GM18511 (cell line): ENCODE measurements at regions not wholly inside any gene's neighbourhood (a gene's known extent, or its start where the extent isn't known, plus 50 kb on each side); places are given as distances from the start of the nearest gene placed in this dataset.
A peak's percentile ranks its signal among the peaks of the same experiment; 100 is the strongest.
"Not testable (repeated sequence)": the region's sequence is repeated elsewhere in the genome, so short reads cannot be mapped to it uniquely, and the experiment has no call there.

Experiments used
- ATAC-seq: cut with Tn5 transposase; IDR thresholded peaks from one replicate; pipeline ENCODE4 v1.9.1; 2021; ENCODE audit warnings: mild to moderate bottlenecking, moderate library complexity; ENCODE audit not compliant: unreplicated experiment

DNA sequence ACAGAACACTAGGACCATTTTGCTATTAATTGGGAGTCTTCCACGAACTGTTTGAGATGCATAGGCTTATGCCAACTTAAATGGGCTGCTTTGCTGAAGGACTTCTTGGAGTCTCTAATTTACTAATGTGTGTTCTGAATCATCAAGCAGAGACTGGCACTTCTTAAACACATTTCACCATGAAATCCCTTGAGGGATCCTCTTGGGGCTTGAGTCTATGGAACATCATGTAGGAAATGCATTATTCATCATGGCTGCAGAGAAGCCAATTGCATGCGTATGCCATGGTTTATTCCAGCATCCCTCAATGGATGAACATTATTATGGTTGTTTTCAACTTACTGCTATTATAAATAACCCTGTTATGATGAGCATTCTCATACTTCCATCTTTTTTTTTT, 73.4 kb downstream of the FGD2 start:
- ATAC-seq, result no peak

DNA sequence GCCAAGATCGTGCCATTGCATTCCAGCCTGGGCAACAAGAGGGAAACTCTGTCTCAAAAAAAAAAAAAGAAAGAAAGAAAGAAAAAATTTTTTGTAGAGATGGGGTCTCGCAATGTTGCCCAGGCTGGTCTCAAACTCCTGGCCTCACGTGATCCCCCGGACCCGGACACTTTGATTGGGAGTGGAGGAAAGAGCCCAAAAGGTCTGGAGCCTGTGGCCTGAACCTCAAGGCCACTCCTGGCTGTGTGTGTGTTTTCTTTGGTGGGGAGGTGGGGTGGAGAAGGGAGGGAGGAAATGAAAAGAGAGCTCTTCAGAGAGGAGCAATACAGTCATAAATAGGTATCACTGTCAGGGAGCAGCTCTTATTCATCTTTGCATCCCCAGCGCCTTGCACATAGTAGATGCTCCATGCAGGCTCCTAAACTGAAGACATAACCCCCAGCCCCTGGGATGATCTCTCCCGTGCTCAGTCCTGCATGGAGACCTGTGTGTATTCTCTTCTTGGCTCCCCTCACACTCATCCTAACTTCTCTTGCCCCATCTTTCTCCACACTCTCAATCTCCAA, 75.7 kb downstream of the FGD2 start:
- no peak for ATAC-seq

DNA sequence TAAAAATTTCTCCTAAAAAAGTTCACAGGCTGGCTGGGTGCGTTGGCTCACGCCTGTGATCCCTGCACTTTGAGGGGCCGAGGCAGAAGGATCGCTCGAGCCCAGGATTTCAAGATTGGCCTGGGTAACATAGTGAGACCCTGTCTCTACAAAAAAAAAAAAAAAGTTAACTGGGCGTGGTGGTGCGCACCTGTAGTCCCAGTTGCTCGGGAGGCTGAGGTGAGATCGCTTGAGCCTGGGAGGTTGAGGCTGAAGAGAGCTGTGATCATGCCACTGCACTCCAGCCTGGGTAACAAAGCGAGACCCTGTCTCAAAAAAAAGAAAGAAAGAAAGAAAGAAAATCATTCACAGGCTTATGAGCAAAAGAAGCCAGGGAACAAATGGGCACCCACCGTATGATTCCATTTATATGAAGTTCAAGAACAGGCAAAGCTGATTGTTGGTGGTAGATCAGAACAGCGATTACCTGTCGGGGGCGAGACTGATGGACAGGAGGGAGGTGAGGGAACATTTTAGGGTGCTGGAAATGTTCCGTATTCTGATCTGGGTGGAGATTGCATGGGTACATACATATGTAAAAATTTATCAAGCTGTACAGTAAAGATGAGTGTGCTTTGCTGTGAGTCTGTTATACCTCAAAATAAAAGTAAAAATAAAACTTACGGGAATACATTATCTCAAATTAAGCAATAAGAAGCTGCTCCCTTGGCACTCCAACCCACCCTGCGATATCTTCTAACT, 77.1 kb downstream of the FGD2 start:
- ATAC-seq, result no peak

DNA sequence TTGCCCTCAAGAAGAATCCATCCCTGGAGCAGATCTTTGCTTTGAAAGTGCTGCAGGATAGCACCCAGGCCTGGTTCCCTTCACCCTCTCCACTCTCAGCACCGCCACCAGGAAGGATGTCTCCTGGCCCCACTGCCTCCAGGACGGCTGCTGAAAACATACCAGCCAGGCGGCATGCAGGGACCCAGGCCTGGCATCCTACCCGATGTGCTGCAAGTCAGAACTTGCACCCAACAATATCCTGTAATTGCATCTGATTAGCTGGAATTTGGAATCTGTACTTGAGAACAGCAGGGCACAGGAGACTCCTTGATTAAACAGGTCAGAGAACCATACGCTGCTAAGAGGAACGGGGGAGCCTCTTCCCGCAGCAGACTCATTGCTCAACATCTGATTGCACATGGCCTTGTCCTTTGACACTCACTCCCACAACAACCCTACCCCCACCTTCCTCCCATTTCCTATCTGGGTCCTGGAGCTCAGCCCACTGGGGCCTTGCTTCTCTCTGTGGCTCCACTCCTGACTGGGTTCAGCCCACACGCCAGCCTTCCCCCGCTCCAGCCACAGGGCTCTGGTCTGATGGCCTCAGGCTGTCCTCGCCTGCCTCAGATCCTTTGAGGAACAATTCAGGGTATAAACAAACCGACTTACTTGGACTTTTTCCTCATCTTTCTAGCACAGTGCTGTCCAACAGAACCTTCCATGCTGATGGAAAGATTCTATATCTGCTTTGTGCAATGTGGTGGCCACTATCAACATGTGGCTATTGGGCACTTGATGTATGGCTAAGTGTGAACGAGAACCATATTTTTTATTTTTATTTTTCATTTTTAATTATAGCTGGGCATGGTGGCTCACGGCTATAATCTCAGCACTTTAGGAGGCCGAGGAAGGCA, 78.0 kb downstream of the FGD2 start:
- no peak for ATAC-seq

DNA sequence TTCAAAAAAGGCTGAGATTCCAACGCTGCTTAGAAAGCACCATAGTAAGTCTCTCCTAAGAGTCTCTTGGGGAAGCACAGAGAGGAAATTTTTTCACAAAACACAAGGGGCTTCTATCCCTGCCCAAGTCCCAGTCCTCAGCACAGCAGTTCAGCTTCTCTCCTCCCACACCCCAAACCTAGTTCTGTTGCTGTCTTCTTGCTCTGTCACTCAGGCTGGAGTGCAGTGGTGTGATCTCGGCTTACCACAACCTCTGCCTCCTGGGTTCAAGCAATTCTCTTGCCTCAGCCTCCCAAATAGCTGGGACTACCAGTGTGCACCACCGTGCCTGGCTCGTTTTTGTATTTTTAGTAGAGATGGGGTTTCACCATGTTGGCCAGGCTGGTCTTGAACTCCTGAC, 79.2 kb downstream of the FGD2 start:
- ATAC-seq, result not testable (repeated sequence)

DNA sequence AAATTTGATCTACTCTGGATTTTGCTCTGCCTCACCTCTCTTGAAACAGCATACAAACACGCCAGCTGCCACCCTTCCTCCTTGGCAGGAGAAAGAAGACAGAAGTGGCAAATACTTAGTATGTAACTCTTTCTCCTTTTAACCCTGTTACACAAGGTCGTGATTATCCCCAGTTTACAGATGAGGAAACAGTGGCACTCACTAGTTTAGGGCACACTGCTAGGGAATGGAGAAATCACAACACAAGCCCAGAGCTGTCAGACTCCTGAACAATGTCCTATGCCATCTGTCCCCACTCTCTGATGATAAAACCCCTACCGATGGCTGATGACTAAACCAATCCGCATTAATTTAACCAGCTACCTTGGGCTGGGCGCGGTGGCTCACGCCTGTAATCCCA, 79.7 kb downstream of the FGD2 start:
- no peak for ATAC-seq

DNA sequence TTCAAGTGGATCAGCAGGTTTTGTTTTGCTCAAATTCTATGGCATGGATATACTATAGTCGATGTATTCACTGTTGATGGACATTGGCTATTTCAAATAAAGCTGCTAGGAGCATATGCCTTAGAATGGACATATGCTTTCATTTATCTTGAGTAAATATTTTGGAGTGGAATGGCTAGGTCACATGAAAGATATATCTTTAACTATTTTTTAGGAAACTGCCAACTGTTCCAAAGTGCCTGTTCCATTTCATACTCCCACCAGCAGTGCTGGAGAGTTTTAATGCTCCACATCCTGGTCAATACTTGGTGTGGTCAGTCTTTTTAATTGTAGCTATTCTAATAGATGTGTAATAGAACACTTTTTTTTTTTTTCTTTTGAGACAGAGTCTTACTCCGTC, 81.1 kb upstream of the PIM1 start:
- ATAC-seq, result no peak

DNA sequence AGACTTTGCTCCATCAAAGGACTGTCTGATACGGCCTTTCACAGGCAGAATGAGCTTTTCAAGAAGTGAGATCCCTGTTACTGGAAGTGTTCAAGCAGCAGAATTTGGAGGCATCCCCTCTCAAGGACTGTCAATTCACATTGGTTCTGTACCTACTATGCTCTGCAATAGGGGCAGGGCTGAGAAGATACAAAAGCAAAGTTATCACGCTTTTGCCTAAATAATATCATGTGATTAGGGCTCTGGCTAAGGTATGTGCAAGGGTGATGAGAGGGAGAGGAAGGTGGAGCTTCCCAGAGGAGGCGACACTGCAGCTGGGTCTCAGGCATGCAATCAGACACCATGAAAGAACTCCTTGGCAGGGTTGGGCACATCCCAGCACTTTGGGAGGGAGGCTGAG, 80.2 kb upstream of the PIM1 start:
- no peak for ATAC-seq

DNA sequence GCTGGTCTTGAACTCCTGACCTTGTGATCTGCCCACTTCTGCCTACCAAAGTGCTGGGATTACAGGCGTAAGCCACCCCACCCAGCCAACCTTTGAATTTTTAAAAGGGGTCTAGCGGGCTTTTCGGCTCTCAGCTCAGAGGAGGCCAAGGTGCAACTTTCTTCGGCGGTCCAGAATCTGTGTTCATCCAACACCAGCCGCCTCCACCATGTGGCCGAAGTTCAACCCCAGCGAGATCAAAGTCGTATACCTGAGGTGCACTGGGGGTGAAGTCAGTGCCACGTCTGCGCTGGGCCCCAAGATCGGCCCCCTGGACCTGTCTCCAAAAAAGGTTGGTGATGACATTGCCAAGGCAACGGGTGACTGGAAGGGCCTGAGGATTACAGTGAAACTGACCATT, 78.8 kb upstream of the PIM1 start:
- not testable (repeated sequence) for ATAC-seq

DNA sequence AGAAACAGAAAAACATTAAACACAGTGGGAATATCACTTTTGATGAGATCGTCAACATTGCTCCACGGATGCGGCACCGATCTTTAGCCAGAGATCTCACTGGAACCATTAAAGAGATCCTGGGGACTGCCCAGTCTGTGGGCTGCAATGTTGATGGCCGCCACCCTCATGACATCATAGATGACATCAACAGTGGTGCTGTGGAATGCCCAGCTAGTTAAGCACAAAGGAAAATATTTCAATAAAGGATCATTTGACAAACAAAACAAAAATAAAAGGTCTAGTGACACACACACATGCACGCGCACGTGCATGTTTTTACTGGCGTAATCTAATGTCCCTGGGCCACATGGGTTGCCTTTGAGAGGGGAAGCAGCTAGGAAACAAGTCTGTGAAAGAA, 78.4 kb upstream of the PIM1 start:
- not testable (repeated sequence) for ATAC-seq

DNA sequence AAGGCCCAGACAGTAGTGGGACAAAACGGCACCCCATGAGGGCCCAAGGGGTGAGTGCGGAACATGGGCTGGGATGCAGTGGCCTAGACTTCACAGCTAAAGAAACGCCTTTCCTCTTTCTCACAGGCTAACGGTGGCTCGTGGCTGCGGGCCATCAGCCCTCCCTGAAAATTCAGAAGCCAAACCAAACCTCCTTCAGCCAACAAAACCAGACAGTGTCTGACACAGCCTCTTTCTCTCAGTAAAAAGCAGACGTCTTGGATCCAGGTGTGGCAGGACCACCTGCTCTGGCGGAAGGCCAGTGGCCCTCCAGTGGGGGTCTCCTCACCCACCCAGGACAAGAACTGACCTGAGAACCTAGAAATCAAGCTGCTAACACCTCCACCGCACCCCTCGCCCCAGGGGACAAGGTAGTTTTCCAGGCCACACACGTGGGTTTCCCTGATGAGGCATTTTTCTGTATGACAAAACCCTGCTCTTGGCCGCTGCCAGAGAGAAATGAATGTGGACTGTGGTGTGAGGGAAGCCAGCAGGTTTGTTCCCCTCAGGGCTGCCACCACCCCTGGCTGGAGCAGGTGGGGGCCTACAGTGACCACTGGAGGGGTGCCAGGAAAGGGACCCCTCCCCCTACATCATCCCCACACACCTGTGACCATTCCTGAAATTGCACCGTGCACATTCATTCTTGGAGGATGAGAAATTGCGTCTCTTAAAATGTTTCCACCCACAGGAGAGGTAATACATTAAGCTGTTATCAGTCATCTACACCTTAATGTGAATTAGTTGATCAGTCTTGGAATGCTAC, 76.8 kb upstream of the PIM1 start:
- no peak for ATAC-seq

DNA sequence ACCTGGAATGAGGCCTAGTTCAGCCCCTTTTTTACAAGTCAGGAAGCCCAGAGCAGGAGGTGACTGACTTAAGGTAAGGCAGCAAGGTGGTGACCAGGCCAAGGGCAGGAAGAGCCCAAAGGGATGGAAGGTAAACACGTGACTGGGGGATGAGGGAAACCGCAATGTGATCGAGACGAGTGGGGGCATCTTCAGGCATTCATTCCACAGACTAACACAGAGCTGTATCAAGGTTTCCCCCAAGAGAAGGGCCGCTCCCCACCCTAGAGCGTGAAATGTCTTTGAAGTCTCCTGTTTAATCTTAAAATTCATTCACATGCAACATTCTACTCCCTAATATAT, 76.3 kb upstream of the PIM1 start:
- ATAC-seq, result no peak

DNA sequence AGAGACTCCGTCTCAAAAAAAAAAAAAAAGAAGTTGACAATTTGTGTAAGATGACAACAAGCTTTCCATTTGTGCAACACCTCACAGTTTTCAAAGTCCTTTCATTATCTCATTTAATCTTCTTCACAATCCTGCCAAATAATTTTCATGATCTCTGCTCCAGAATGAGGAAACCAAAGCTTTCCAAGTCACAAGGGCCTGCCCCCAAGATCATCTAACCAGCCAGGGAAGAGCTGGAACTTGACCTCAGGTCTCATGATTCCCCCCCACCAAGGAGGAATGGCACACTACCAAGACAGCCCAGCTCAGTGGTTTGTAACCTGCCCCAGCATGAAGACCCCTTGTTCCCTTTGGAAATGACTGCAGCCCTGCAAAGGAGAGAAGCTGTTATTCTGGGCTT, 74.0 kb upstream of the PIM1 start:
- ATAC-seq, result no peak

DNA sequence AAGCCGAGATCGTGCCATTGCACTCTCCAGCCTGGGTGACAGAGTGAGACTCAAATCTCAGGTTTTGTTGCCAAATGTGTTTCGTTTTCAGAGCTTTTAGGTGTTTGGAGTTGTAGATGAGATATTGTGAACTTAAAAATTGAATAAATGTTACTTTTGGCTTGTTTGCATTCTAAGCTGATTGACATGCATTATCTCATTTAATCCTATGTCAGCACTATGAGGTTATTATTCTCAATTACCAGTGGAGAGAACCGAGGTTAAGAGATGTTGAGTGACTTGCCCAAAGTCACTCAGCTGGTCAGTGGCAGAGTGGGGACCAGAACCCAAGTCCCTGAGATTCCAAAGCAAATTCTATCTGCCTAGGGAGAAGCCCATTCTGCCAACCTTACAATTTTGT, 72.6 kb upstream of the PIM1 start:
- no peak for ATAC-seq

DNA sequence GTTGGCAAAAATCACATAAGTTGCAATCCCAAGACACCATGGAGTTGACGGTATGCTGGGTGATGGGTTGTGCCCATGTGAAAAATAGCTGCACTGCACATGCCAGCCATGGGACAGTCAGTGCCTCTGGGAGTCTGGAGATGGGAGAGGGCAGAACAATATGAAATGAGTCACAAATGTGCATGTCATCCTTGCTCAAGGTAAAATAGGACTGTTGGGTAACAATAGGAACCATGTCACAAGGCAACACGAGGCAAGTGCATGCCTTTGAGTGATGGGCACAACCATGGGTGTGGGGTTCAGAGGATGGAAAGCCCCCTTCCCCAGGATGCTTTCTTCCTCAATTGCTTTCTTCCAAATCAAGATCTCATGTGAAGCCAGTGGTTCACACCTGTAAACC, 70.5 kb upstream of the PIM1 start:
- no peak for ATAC-seq

DNA sequence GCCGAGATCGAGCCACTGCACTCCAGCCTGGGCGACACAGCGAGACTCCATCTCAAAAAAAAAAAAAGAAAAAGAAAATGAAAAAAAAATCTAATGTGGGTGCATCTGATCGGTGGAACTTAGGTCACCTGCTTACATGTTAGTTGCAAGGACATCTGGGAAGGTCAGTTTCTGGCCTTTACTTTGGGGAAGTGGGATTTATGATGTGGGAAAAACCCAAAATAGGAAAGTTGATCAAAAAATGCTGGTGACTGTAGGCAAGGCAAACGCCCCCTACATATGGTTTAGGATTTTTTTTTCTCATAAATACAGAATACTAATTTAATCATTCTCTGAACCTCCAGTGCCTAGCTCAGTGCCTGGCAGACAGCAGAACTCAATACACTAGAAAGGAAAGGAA, 69.2 kb upstream of the PIM1 start:
- no peak for ATAC-seq

DNA sequence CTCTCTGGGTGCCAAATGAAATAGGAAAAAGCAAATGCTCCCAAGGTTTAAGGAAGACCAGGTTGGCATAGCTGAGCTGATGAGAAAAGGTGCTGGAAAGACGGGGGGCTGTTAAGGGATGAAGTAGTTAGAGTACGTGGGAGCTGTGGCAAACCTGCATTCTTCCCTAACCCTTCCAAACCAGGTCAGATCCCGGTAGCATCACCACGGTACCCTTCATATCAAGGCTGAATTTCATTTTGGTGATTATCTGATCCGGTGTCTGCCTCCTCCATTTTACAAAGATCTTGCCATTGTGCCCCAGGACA, 68.0 kb upstream of the PIM1 start:
- ATAC-seq, result no peak

DNA sequence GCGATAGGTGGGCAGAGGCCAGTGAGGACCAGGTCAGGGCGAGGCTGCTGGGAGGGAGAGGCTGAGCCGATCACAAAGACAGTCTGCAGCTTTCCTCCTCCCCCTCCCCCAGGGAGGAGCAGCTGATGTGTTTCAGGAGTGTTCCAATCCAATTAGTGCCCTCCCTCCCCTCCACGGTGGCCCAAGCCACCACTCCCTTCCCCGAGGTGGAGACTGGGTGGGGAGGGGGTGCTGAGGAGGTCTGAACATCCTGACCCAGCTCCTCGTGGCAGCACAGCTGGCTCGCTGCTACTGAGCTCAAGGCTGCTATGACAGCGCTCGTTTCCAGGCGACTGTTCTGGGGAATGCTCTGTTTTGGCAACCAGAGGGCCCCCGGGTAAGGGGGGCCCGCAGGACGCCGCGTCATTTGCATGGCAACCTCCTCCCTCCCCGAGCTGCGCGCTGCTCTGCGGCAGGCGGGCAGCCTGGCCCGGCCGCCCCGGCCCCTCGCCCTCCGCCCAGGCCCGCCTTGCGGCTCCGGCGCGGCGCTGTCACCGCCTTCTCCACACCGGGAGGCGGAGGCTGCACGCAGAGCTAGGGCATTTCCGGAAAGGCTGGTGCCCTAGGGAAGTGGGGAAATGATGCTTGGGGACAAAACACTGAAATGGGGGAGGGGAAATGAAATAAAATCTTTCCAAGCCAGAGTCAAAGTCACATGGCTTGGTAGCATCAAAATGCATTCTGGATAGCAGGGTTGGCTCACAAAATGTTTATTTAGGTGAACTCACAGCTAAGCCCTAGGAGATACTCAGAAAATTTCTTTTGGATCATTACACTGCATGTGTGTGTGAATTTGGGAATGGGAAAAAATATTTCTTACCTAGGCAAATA, 67.4 kb upstream of the PIM1 start:
- ATAC-seq, result peak; percentile 81

DNA sequence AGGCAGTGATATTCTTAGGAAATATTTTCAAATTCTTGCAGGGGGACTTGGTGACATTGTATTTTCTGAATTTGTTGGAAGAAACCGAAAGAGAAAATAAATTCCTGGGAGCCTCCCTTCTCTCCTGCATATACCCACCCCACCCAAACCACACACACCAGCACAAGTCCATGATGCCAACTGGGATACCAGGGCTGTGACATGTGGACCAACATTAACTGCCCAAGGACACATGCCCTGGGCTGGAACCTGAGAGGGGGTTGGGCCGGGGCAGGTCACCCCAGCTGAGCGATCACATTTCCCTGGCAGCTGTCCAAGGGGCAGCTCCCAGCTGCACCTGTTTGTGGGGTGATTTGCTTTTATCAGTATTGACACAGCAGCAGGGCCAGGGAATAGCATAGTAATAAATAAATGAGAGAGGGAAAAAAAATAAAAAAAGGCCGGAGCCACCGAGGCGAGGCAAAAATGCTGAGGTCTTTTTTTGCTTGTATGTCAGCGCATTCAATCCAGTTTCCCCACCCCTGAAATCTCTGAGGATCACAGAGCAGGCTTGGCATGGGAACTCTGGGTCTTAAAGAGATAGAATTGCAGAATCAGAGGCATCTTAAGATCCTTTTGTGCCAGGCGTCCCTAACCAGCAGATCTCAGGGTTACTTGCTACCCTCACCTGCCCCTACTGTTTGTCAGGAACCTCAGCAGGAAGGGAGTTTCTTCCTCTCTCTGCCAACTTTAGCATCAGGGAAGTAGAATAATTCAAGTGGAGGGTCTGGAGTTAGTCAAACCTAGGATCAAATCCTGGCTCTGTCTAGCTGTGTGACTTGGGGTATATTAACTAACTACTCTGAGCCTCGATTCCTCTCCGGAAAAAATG, 66.5 kb upstream of the PIM1 start:
- ATAC-seq, result no peak

DNA sequence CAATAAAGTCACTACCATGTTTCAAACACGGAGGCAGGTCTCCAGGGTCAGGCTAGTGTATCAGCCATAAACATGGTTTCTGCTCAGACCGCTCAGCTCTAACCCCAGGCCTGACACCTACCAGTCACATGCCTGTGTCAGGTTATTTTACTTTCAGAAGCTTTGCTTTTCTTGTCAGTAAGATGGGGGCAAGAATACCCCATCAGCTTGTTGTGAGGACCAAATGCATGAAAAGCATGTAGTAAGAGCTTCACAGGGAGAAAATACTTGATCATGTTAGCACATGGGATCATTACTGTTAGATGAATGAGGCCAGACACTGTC, 65.2 kb upstream of the PIM1 start:
- ATAC-seq, result no peak
